ENCODE measurements at regions not wholly inside any gene's neighbourhood (a gene's known extent, or its start where the extent isn't known, plus 50 kb on each side); places are given as distances from the start of the nearest gene placed in this dataset.

GRCh38 chr4:11702886-11703557, 274.3 kb upstream of the HS3ST1 start (continued):
- TF ChIP-seq CHD7 (IDR thresholded peaks at IDR 0.05; ENCODE audit: insufficient replicate concordance, low read length), result no peak
- no peak for TF ChIP-seq PHF8 (conservative IDR thresholded peaks at IDR 0.05; ENCODE audit: low read depth, low read length)
- no peak for TF ChIP-seq CREB1 (IDR thresholded peaks at IDR 0.05)
- no peak for TF ChIP-seq TAF1 (IDR thresholded peaks at IDR 0.05; ENCODE audit: low read depth, low read length)
- no peak for TF ChIP-seq JUN (IDR thresholded peaks at IDR 0.05; ENCODE audit: low read depth, low read length)
- TF ChIP-seq CBX8 (IDR thresholded peaks at IDR 0.05; ENCODE audit: borderline replicate concordance, low read depth, low read length), result no peak
- TF ChIP-seq MAFK (IDR thresholded peaks at IDR 0.05; ENCODE audit: low read depth, low read length), result no peak
- TF ChIP-seq BCL11A (IDR thresholded peaks at IDR 0.05; ENCODE audit: low read depth in 2 of 2, low read length in 2 of 2), result no peak
- TF ChIP-seq HDAC6 (IDR thresholded peaks at IDR 0.05; ENCODE audit: low read depth, low read length), result no peak
- TF ChIP-seq TEAD4 (IDR thresholded peaks at IDR 0.05; ENCODE audit: low read depth, low read length), result no peak
- no peak for TF ChIP-seq POLR2A (IDR thresholded peaks at IDR 0.05; ENCODE audit: control extremely low read depth in 1 of 2, low read depth in 2 of 2, low read length in 2 of 2)
- TF ChIP-seq ZNF274 (IDR thresholded peaks at IDR 0.05; ENCODE audit: borderline replicate concordance, extremely low read depth, low read length), result no peak
- TF ChIP-seq CEBPB (IDR thresholded peaks at IDR 0.05; ENCODE audit: low read depth, low read length), result no peak
